ENCODE measurements at regions not wholly inside any gene's neighbourhood (a gene's known extent, or its start where the extent isn't known, plus 50 kb on each side); places are given as distances from the start of the nearest gene placed in this dataset.

DNA sequence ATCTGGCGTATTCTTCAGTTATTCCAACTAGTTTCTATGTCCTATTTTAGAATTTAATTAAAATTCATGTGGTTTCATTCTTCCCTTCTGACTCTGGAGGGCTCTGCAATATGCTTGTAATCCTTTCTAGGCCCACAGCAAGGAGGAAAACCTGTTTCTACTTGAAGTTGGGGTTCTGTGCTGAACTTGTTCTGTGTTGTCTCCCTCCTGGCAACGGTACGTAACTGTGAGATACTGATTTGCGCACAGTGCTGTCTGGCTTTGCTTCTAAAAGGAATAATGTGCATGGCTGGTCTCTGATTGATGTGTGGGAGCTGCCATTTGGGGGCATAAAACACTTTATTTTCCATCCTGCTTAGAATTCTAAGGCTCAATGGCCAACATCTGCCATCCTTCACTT lies 81.7 kb downstream of the NABP1 start:
- TF ChIP-seq CTCF (IDR thresholded peaks at IDR 0.05) (no peak), SP1 (CRISPR knock-in tag; conservative IDR thresholded peaks at IDR 0.05) (no peak), ATF6 (CRISPR knock-in tag; IDR thresholded peaks at IDR 0.05) (no peak)
- TF ChIP-seq, protein P1, sequence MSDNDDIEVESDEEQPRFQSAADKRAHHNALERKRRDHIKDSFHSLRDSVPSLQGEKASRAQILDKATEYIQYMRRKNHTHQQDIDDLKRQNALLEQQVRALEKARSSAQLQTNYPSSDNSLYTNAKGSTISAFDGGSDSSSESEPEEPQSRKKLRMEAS (CRISPR knock-in tag; IDR thresholded peaks at IDR 0.05) = no peak
